CD4-positive, alpha-beta T cell treated with Interleukin-17A for 4 hours (primary cell): ENCODE measurements at regions not wholly inside any gene's neighbourhood (a gene's known extent, or its start where the extent isn't known, plus 50 kb on each side); places are given as distances from the start of the nearest gene placed in this dataset.

Experiments used
- DNase-seq: peaks from one replicate; pipeline ENCODE4 v3.0.0-alpha.2; 2020; ENCODE audit warnings: mixed read lengths

- no peak for DNase-seq
These were observed 341.1 kb downstream of the TGFB2 start for GRCh38 chr1:218686258-218686657.

GRCh38 chr1:218686761-218687160, 341.6 kb downstream of the TGFB2 start:
- DNase-seq = no peak

- DNase-seq = no peak
These were observed 347.7 kb downstream of the TGFB2 start for GRCh38 chr1:218692808-218693207.

- DNase-seq = no peak
These were observed 348.5 kb downstream of the TGFB2 start for GRCh38 chr1:218693599-218693998.

- no peak for DNase-seq
These were observed 348.9 kb downstream of the TGFB2 start for GRCh38 chr1:218694085-218694484.

- no peak for DNase-seq
These were observed 349.5 kb downstream of the TGFB2 start for GRCh38 chr1:218694636-218695035.

GRCh38 chr1:218695525-218695924, 350.4 kb downstream of the TGFB2 start:
- no peak for DNase-seq

- no peak for DNase-seq
These were observed 353.0 kb downstream of the TGFB2 start for GRCh38 chr1:218698141-218698540.

GRCh38 chr1:218699421-218699820, 354.3 kb downstream of the TGFB2 start:
- no peak for DNase-seq

- DNase-seq = no peak
These were observed 354.7 kb downstream of the TGFB2 start for GRCh38 chr1:218699865-218700264.

- no peak for DNase-seq
These were observed 355.5 kb downstream of the TGFB2 start for GRCh38 chr1:218700666-218701065.

GRCh38 chr1:218701131-218701530, 356.0 kb downstream of the TGFB2 start:
- no peak for DNase-seq

GRCh38 chr1:218702775-218703174, 357.6 kb downstream of the TGFB2 start:
- DNase-seq = no peak

GRCh38 chr1:218703836-218704235, 358.7 kb downstream of the TGFB2 start:
- no peak for DNase-seq

- DNase-seq = no peak
These were observed 360.3 kb downstream of the TGFB2 start for GRCh38 chr1:218705391-218705790.

GRCh38 chr1:218705911-218706893, 361.1 kb downstream of the TGFB2 start:
- no peak for DNase-seq

- DNase-seq = no peak
These were observed 365.9 kb downstream of the TGFB2 start for GRCh38 chr1:218711001-218711400.

- DNase-seq = no peak
These were observed 366.9 kb downstream of the TGFB2 start for GRCh38 chr1:218711884-218712674.

GRCh38 chr1:218712677-218713076, 367.5 kb downstream of the TGFB2 start:
- no peak for DNase-seq

- no peak for DNase-seq
These were observed 371.0 kb downstream of the TGFB2 start for GRCh38 chr1:218715961-218716669.

GRCh38 chr1:218717575-218717974, 372.4 kb downstream of the TGFB2 start:
- DNase-seq = no peak

GRCh38 chr1:218718206-218718605, 373.1 kb downstream of the TGFB2 start:
- DNase-seq = no peak

- DNase-seq = no peak
These were observed 373.8 kb downstream of the TGFB2 start for GRCh38 chr1:218718977-218719376.
